SK-N-MC (cell line): ENCODE measurements at regions not wholly inside any gene's neighbourhood (a gene's known extent, or its start where the extent isn't known, plus 50 kb on each side); places are given as distances from the start of the nearest gene placed in this dataset.

Source experiments
- EZH2 ChIP-seq: fragments of 200-600 bp; sonication (generic); IDR thresholded peaks from one replicate; pipeline ENCODE4 v1.6.1; 2017; ENCODE audit warnings: antibody characterized with exemption
- POLR2AphosphoS5 ChIP-seq: IDR thresholded peaks from 2 replicates; pipeline ENCODE4 v1.6.1; 2012; ENCODE audit warnings: mild to moderate bottlenecking, low read depth, low read length, borderline replicate concordance

- TF ChIP-seq EZH2, result no peak
- no peak for TF ChIP-seq POLR2AphosphoS5
Observed at GRCh38 chr5:30804739-30805505, 388.6 kb upstream of the CDH6 start.
